Upper lobe of left lung (tissue), 4 donors: ENCODE measurements at regions not wholly inside any gene's neighbourhood (a gene's known extent, or its start where the extent isn't known, plus 50 kb on each side); places are given as distances from the start of the nearest gene placed in this dataset.

Experiments used
- CTCF ChIP-seq, 6 experiments: fragments of 450-650 bp in 4 of 6; fragments of 200-600 bp in 2 of 6; sonication (generic) in 2 of 6; IDR thresholded peaks; one replicate each; pipeline ENCODE4 v1.5.1; 2016 to 2019; ENCODE audit warnings: antibody characterized with exemption in 6 of 6
- POLR2A ChIP-seq, 4 donors: fragments of 450-650 bp; IDR thresholded peaks; one replicate each; pipeline ENCODE4 v1.5.1; 2016 to 2017; ENCODE audit warnings: antibody characterized with exemption in 4 of 4, mild to moderate bottlenecking in 2 of 4
- POLR2AphosphoS5 ChIP-seq, 2 donors: sonication (generic); formaldehyde crosslinking; IDR thresholded peaks; one replicate each; pipeline ENCODE4 v1.5.1; 2017; ENCODE audit warnings: antibody characterized with exemption in 2 of 2

- TF ChIP-seq POLR2A (IDR thresholded peaks at IDR 0.05): no peak
- TF ChIP-seq CTCF (IDR thresholded peaks at IDR 0.05): no peak
- no peak for TF ChIP-seq POLR2AphosphoS5 (IDR thresholded peaks at IDR 0.05)
These were observed 186.1 kb downstream of the ZFP36L2 start for GRCh38 chr2:43040084-43040854.
